Astrocyte of the hippocampus (primary cell): ENCODE measurements at regions not wholly inside any gene's neighbourhood (a gene's known extent, or its start where the extent isn't known, plus 50 kb on each side); places are given as distances from the start of the nearest gene placed in this dataset.
A peak's percentile ranks its signal among the peaks of the same experiment; 100 is the strongest.

Source experiments
- DNase-seq: peaks from one replicate; pipeline ENCODE4 v3.0.0; 2011; ENCODE audit warnings: low read depth, low spot score

DNA sequence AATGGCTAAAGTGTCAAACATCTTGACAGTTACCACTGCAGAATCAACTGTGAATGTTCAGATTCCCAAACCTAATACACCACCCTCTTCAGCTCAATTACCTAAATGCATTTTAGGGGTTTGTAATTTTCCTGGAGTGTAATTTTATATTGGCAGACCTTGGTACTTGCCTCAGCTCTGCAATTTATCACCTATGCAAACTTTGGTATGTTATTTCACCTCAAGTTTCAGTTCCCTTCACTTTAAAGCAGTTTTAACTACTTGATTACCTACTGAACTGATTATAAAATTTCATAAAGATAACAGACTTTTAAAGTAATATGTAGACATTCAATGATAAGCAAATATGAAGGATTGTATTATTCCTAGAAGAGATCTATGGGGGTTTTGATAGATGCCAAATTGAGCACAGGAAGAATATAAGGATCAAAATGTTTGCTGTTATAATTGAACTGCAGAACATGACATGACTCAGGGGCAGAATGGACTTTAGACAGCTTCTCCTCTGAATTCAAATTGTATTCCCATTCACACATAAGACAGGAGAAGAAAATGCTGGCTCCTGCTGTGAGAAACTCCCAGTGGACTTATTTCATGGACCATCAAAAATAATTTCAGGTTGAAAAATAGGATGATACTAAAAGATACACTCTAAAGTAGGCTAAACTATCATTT, 491.5 kb upstream of the LUZP2 start:
- DNase-seq = no peak

DNA sequence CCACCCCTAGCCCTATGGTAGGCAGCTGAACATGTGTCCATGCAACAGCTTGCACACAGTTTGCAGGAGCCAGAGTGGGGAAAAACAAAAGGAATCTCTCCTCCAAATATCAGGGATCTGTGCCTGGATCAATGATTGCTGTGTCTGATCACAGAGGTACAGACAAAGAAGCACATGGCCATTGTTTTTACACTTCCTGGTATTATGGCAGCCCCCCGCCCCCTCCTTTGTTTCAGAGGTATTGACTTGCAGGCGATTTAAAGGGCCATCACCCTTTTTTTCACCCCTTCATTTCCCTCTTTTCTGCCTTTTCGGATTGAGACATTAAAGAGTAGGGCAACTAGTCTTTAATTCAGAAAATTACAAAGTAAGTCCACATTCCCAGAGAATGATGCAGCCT, 453.0 kb upstream of the LUZP2 start:
- DNase-seq = no peak

GRCh38 chr11:24046731-24047130, 450.1 kb upstream of the LUZP2 start:
- no peak for DNase-seq

GRCh38 chr11:24056051-24056450, 440.8 kb upstream of the LUZP2 start:
- DNase-seq = peak; percentile 6

DNA sequence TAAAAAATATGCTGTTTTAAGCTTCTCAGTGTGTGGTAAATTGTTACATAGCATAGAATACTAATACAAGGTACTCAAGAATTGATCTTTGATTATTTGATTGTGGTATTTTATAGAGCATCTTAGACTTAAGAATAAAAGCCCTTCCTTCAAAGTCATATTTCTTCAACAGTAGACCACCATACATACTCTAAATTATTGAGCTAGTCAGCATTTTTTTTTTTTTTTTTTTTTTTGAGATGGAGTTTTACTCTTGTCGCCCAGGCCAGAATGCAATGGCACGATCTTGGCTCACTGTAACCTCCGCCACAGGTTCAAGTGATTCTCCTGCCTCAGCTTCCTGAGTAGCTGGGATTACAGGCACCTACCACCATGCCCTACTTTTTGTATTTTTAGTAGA, 436.7 kb upstream of the LUZP2 start:
- no peak for DNase-seq

GRCh38 chr11:24064309-24064903, 432.4 kb upstream of the LUZP2 start:
- peak; percentile 39 for DNase-seq

DNA sequence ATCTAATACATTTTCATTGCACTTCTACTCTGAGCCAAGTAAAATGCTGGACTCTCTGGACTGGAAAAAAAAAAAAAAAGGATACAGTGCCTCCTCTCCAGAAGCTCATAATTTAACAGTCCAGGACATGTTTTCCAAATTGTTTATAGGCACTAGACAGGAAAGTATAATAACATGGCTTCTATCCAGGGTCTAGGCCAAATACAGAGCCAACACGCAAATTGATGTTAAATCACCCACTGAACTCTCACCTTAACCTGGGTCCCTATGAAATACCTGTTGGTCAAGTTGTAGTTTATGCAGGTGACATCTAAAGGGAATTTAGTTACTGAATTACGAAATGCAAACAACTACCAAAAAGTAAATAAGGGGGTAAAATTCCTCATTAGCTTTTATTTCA, 428.7 kb upstream of the LUZP2 start:
- no peak for DNase-seq

GRCh38 chr11:24070435-24070834, 426.4 kb upstream of the LUZP2 start:
- no peak for DNase-seq

GRCh38 chr11:24078018-24078417, 418.8 kb upstream of the LUZP2 start:
- DNase-seq = no peak

GRCh38 chr11:24082241-24082640, 414.6 kb upstream of the LUZP2 start:
- DNase-seq = no peak

DNA sequence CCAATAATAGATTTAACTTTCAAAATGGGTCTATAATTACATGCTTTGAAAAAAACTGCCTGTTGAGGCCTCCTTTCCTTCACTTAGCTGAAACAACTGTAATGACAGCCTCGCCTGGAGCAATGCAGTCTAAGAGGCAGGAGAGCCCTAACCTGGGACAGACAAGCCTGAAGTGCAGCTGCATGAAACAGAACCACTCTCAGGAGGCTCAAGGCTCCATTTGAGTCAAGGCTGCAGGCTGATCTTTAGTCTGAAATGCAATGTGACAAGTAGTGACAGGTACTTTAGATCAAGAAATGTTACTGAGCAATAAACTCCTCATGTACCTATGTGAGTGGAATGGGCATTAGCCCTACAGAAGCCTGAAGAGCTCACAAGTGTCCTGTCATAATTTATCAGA, 414.0 kb upstream of the LUZP2 start:
- no peak for DNase-seq

DNA sequence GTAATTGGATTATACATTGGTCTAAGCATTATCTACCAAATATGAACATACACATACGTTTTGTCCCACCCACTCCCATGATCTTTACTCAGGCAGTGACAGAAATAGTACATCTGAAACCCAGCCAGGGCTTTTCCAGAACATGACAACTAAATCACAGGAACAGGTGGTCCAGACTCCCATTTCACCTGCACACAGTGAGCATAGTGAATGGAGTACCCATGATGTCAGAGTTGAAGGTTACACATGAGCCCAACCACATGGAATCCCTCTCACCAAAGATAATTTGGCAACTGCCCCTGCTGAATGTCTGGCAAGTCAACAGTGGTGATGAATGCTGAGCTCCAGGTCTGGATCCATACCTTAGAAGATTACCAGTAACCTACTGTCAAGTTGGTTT, 411.9 kb upstream of the LUZP2 start:
- no peak for DNase-seq

- DNase-seq = no peak
These were observed 409.9 kb upstream of the LUZP2 start for GRCh38 chr11:24086921-24087320.

DNA sequence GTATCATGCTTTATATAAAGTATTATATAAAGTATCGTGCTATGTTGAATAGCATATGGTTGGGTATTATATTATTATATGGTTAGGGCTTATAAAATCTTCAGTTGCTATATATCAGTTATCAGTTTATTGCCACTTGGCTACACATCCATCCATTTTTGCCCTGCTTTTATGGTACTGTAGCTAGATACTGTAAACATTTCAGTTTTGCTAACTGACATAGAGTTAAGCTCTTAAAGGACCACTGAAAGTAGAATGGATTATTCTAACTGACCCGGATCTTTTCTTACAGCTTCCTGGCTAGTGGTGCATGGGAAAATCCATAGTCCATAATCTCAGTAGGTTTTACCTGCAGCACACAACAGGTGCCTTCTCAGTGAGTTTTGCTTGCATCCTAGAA, 405.3 kb upstream of the LUZP2 start:
- DNase-seq = no peak

- peak; percentile 8 for DNase-seq
These were observed 403.5 kb upstream of the LUZP2 start for GRCh38 chr11:24093375-24093774.

DNA sequence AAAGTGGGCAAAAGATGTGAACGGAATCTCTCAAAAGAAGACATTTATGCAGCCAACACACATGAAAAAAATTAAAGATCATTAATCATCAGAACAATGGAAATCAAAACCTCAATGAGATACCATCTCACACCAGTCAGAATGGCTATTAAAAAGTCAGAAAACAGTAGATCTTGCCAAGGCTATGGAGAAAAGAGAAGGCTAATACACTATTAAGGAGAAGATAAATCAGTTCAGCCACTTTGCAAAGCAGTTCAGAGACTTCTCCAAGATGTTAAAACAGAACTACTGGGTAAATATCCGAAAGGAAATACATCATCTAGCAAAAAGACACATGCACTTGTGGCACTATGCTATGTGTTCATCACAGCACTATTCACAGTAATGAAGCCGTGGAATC, 388.2 kb upstream of the LUZP2 start:
- DNase-seq = no peak

GRCh38 chr11:24122291-24122690, 374.6 kb upstream of the LUZP2 start:
- DNase-seq = no peak

- DNase-seq = no peak
These were observed 372.0 kb upstream of the LUZP2 start for GRCh38 chr11:24124876-24125275.

DNA sequence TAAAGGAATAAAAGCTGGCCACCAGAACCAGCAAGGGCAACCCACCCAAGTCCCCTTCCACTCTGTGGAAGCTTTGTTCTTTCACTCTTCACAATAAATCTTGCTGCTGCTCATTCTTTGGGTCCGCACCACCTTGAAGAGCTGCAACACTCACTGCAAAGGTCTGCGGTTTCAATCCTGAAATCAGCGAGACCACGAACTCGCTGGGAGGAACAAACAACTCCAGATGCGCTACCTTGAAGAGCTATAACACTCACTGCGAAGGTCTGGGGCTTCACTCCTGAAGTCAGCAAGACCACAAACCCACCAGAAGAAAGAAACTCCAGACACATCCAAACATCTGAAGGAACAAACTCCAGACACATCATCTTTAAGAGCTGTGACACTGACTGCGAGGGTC, 365.2 kb upstream of the LUZP2 start:
- DNase-seq = no peak

DNA sequence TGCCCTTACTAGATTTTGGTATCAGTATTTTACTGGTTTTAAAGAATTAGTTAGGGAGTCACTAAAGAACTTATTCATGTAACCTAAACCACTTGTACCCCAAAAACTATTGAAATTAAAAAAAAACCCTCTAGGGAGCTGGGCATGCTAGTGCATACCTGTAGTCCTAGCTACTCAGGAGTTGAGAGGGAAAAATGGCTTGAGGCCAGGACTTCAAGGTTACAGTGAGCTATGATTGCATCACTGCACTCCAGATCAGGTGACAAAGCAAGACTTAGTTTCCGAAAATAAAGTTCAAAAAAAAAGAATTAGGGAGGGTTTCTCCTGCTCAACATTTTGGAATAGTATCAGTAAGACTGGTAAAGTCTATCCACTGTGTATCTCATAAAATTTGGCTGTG, 364.4 kb upstream of the LUZP2 start:
- no peak for DNase-seq

DNA sequence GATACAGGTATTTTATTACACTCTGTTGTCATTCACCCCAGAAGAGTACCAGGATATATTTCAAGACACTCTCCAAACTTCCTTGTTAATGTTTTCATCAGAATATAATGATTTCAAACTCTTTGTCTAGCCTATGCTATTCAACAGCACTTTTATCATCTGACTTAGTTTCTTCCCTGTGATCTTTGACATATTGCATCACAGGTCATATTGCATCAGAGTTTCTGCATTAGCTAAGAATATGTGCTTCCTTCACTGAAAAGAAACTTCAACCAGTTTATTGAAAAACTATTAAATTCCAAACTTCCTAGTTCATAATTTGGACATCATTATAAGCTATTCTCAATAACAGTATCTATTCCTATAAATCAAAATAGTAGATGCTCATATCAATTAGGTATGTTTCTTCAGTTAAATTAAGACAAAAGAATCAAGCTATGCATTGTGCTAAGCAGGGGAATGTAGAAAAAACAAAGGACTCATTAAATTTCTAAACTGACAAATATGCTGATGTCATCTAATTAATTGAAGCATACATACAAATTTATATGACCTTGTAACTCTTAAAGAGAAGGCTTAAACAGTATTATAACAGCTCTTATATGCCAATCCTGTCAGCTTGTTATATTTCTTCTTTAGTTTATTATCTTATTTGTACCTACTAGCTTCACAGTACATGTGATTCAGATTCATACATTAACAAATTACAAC, 361.8 kb upstream of the LUZP2 start:
- no peak for DNase-seq

DNA sequence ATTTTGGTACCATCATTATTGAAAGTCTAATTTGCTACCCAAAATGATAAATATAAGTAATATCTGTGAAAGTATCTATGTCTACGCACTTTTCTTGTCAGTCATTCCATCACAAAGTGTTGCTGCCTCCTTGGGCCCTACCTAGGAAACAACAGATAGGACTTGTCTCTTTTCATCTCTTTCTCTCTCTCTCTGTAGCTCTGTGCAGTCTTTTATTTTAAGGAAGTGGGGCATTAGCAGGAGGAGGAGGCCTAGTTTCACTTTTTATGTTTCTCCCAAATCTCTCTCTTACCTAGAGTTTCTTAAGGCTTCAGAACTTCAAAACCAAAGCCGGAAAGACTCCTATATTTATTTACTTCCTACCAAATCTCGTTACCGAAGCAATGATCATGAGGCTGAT, 354.8 kb upstream of the LUZP2 start:
- DNase-seq = no peak

- peak; percentile 0 for DNase-seq
These were observed 351.4 kb upstream of the LUZP2 start for GRCh38 chr11:24145411-24145810.
